GM13976 (cell line): ENCODE measurements at regions not wholly inside any gene's neighbourhood (a gene's known extent, or its start where the extent isn't known, plus 50 kb on each side); places are given as distances from the start of the nearest gene placed in this dataset.

Experiments used
- DNase-seq: peaks from one replicate; pipeline ENCODE4 v3.0.0; 2012; ENCODE audit warnings: low spot score
- in situ Hi-C: fragments of 300-500 bp; cut with MboI; formaldehyde crosslinking; loops from one replicate; pipeline ENCODE4 v1.12.0; 2022; ENCODE audit warnings: low sequenced_read_pairs, mixed read lengths, inconsistent platforms; ENCODE audit not compliant: unreplicated experiment
- TF ChIP-seq, protein P1 (sequence below): IDR thresholded peaks from 2 replicates; pipeline ENCODE4 v1.5.1; 2012; ENCODE audit warnings: borderline replicate concordance, mild to moderate bottlenecking; ENCODE audit not compliant: insufficient read depth; ENCODE audit errors: extremely low read depth, missing control alignments, control extremely low read depth

DNA sequence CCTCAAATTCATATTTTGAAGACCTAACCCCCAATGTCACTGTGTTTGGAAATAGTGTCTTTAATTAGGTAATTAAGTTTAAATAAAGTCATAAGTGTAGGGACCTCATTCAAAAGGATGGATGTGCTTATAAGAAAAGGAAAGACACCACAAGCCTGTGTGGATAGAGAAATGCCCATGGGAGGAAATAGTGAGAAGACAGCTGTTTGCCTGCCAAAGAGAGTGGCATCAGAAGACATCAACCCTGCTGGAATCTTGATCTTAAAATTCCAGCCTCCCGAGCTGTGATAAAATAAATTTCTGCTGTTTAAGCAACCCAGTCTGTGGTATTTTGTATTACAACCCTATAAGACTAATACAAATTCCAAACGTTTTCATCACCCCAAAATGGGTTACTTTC is 1867.9 kb upstream of the NUDT12 start:
- in situ Hi-C loops, result no loop called here
- DNase-seq, result no peak
- TF ChIP-seq, protein P1, sequence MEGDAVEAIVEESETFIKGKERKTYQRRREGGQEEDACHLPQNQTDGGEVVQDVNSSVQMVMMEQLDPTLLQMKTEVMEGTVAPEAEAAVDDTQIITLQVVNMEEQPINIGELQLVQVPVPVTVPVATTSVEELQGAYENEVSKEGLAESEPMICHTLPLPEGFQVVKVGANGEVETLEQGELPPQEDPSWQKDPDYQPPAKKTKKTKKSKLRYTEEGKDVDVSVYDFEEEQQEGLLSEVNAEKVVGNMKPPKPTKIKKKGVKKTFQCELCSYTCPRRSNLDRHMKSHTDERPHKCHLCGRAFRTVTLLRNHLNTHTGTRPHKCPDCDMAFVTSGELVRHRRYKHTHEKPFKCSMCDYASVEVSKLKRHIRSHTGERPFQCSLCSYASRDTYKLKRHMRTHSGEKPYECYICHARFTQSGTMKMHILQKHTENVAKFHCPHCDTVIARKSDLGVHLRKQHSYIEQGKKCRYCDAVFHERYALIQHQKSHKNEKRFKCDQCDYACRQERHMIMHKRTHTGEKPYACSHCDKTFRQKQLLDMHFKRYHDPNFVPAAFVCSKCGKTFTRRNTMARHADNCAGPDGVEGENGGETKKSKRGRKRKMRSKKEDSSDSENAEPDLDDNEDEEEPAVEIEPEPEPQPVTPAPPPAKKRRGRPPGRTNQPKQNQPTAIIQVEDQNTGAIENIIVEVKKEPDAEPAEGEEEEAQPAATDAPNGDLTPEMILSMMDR, result no peak

DNA sequence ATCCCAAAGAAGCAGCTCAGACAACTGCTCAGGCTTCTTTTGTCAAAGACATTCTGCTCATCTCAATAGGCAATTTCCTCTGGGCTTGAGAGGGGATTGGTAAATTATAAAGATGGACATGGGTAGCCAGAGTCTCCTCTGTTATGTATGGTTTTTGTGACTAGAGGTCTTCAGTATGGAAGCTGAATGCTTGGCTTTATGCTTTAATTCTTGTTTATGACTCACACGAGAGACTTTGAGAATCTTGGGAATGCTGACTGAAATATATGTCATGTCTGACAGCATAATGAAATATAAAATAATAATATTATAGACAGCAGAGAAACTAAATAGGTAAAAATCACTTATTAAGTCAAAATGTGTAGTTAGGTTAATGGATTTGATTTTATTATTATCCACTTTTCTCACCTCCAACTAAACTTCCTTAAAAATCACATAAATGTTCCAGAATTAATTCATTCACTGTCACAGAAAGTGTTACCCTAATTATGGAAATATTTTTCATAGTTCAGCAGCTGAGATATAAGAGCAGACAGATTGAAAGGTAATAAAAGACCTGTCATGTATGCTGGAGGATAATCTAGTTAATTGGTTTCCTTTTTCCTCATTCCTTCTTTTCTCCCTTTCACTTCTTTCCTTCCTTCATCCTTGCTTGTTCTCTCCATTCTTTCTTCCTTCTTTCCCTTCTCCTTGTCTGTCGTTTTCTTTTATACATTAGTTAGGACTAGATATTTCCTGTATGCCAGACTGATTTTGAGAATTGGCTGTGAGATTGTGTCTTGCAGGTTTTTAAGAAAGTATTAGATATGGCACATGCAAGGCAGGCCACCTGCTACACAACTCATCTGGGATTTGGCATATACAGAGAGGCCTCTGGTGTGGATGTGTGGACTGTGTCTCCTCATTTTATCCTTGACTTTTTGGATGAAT is 1866.1 kb upstream of the NUDT12 start:
- in situ Hi-C loops, result no loop called here
- no peak for DNase-seq
- TF ChIP-seq, protein P1, result no peak

DNA sequence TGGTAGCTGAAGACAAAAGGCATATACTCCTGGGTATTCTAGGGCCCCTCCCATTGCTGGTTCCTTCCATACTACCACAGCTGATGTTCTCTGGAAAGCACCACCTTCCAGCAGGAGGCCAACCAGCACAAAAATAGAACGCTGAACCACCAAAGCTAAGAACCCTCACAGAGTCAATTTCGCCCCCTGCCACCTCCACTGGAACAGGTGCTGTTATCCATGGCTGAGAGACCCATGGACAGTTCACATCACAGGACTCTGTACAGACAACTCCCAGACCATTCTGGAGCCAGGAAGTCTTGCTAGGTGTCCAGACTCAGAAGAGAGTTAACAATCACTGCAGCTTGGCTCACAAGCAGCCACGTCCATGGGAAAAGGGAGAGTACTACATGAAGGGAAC is 1851.5 kb upstream of the NUDT12 start:
- TF ChIP-seq, protein P1, result no peak
- DNase-seq, result no peak
- in situ Hi-C loops, result no loop called here

DNA sequence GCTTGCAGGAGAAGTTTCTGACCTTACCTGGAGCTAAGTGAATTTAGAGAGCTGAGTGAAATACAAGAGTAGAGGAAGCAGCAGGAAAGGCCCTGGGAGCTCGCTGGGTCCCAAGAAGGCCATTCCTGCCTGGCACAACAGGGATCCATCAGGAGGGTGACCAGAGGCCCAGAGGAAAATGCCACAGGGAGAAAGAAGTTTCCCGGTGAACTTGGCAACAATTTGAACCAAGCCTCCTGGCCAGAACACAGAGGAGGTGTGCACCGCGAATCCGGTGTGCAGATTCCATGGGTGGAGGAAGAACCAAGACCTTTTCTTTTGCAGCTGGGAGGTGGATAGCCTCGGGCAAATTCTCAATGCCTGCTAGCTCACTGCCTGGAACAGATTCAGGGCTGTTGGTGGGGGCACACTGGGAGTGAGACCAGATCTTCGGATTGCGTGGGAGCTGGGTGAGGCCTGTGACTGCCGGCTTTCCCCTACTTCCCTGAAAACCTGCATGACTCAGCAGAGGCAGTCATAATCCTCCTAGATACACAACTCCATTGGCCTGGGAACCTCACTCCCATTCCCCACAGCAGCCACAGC is 1850.9 kb upstream of the NUDT12 start:
- in situ Hi-C loops, result no loop called here
- no peak for DNase-seq
- TF ChIP-seq, protein P1, result no peak

DNA sequence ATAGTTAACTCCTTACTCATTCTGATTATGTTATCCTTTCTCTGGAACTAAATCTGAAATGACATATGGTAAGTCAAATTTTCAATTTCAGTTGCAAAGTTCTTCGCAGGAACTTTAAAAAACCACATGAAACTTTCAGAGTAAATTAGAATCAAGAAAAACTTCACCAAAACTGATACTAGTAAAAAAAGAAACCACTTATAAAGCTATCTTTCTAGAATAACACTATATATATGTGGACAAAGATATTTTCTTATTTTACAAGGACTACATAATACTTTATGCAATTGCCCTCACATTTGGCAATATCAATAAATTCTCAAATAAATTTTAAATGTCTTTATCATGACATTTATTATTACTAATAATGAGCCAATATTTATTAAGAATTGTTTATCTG is 1847.1 kb upstream of the NUDT12 start:
- DNase-seq, result no peak
- TF ChIP-seq, protein P1, result no peak
- in situ Hi-C loops, result no loop called here

DNA sequence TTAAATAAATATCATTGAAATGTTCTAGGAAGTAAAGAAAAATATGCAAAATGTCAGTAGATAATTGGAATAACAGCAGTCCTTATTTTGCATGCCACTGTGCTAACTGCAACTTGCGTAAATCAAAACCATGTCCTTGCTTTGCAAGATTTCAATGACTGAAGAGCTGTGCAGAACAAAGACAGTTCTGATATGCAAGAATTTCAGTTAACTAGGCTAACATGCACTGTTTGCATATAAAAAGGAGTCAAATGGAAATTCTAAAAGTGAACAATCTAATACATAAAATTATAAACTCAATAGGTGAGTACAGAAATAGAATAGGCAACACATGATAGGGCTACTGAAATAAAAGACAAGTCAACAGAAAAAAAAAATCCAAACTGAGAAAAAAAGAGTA is 1844.6 kb upstream of the NUDT12 start:
- DNase-seq, result no peak
- TF ChIP-seq, protein P1, result no peak
- in situ Hi-C loops, result no loop called here
